HG03175 (cell line): ENCODE measurements at regions not wholly inside any gene's neighbourhood (a gene's known extent, or its start where the extent isn't known, plus 50 kb on each side); places are given as distances from the start of the nearest gene placed in this dataset.
A peak's percentile ranks its signal among the peaks of the same experiment; 100 is the strongest.

Experiments
- ATAC-seq: cut with Tn5 transposase; IDR thresholded peaks from one replicate; pipeline ENCODE4 v1.9.1; 2021; ENCODE audit warnings: mild to moderate bottlenecking, moderate library complexity; ENCODE audit not compliant: unreplicated experiment

DNA sequence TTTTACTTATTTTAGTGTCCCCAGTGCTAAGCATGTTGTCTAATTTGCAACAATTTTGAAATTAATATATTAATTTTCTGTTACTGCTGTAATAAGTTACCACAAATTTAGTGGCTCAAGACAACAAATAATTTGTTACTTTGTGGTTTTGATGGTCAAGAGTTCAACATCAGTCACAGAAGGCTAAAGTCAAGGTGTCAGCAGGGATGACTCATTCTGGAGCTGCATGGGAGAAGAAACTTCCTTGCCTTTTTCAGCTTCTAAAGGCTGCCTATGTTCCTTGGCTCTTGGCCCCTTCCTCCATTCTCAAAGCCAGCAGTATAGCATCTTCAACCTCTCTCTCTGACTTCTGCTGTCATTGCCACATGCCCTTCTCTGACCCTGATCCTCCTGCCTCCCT is 271.8 kb downstream of the HLX start:
- no peak for ATAC-seq

- ATAC-seq: no peak
Measured at GRCh38 chr1:221154932-221155331, 275.7 kb downstream of the HLX start.

GRCh38 chr1:221157026-221157761 is 278.0 kb downstream of the HLX start:
- peak; percentile 97 for ATAC-seq

GRCh38 chr1:221159608-221160007 is 280.4 kb downstream of the HLX start:
- ATAC-seq: no peak

DNA sequence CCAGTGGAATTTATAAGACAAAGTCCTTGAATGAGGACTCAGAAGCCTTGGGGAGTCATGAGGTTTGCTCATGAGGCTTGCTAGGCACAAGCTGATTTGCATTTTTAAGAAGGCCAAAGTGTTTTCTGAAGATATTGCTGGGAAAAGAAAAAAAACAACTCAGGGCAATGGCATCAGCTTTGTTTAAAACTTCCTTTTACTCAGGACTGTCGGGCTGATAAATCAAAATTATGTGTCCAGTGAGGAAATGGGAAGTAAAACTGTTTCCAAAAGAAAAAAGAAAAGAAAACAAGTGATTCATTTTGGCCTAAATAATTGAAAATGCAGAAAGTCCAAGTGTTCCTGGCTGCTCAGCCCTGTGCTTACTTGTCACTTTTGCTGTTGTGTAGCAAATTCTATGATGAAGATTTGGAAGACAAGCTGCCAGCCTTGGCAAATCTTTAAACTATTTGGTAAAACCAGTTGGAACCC is 282.4 kb downstream of the HLX start:
- no peak for ATAC-seq

DNA sequence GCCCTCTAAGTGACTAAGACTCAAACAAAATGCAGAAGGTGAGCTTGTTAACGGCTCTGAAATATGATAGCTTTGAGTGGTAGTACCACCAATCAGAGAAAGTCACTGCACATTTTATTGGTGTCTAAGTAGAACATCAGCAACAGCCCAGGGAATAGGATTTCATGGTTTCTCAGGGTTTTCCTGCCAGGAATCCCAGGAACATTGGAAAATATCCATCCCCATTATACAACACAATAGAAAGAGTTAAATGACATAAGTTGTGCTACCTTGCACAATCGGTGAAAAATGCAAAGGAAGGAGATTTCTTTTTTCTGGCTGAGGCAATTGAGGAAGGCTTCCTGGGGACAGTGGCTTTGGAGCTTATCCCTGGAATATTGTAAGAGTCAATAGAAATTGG is 283.1 kb downstream of the HLX start:
- no peak for ATAC-seq

DNA sequence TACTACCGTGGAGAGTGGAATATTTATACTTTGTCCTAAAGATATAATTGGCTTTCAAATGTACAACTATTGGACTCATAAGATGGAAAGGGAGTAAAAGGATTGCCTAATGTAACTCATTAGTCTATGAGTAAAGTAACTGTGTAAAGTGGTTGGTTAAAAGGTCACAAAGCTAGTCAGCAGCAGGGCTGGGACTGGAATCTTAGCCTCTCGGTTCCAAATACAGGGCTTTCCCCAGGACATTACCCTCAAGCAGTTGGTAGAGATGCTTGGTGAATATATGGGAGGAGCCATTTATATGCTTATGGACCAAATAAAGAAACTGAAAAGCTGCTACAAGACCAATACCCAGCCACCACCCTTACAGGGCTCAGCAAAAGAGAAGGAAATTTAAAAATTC is 283.7 kb downstream of the HLX start:
- no peak for ATAC-seq

- ATAC-seq: no peak
Measured at GRCh38 chr1:221164029-221164428, 284.8 kb downstream of the HLX start.

GRCh38 chr1:221164951-221165838 is 286.0 kb downstream of the HLX start:
- ATAC-seq: no peak

DNA sequence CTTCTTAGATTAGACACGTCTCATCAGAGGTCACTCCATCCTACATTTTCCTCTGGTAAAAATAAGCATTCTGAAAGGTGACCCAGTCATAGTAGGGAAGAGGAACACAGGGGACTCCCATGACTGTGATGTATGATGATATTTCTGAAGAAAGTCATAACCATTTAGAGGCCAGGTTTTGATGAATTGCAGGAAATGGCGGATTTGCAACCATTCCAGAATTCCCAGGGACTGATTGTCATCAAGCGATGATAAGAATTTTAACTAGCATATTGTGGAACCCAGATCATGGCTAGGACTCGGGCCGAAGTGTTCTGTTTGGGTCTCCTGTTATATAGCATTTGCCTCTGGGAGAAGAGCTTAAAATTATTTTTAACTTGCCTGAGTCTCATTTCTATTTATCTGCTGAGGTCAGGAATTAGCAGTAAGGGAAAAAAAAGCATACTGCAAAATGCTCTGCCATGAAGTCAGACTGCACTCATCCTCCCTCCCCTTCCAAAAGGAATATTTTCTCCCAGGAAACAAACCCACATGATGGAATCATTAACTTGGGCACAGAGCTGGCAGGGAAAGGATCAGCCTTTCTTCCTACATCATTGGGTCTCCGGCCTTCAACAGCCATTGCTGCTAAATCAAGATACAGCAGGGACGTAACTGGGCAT is 286.7 kb downstream of the HLX start:
- ATAC-seq: no peak

GRCh38 chr1:221166559-221167318 is 287.5 kb downstream of the HLX start:
- peak; percentile 83 for ATAC-seq

DNA sequence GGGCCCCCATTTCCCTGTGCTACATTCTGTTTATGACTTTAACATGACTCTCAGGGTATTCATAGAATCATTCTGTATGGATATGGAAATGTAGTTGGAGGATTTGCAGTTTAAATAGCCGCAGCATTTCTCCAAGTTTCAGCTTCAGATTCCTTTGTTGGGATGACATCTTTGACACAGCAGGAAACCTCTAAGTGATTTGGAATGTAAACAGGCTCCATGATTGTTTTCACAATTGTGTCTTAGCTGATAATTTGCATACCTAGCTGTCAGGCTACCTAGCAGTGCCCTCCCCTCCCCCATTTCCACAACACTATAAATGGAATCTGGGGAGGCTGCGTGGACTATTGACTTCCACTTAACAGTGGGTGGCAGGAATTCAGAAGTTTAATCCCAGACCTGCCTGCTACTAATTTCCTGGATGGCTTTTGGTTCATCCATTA is 290.2 kb downstream of the HLX start:
- ATAC-seq: no peak

- ATAC-seq: no peak
Measured at GRCh38 chr1:221170171-221170570, 290.9 kb downstream of the HLX start.

- no peak for ATAC-seq
Measured at GRCh38 chr1:221171768-221172167, 292.5 kb downstream of the HLX start.

DNA sequence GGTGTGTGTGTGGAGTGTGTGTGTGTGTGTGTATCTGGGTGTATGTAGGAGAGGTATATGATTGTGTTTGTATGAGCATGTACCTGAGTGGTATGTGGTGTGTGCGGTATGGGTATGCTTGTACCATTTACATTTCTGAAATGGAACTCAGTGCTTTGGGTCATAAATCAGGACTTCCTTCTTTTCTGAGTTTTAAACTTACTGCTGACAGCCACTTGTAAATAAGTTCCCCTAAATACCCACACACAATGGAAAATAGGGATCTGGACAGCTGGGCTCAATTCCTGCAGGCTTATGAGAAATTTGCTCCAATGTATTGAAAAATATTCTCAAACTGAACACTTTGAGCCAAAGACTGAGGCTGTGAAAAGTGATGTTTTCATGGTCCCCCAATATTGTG is 293.6 kb downstream of the HLX start:
- ATAC-seq: no peak

DNA sequence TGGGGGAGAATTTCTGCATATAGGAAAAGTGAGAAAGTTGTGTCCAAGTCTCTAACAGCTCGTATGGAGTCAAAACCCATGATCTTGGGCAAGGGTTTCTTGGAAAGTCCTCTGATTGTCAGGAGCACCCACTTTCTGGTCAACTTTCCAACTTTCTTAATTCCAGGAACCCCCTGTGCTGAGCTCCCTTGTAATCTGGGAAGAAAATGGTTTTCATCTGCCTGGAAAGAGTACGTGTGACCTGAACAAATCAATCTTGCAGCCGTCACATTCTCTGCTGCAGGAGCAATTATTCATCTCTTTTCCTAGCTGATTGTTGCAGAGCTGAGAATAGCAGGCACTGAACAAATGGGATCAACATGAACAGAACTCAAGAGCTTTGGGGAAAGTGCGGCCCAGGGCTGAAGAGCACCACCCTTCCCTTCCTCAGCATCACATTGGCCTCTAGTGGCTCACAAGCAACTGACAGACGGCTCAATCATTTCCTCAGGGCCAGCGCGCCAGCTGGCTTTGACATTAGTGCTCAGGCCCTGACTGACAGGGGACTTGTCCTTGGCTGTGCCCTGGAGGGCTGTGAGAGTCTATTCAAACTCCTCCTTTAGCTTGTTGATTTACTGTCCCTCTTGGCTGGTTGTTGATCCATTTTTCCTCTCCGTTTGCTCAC is 295.2 kb downstream of the HLX start:
- ATAC-seq: no peak

DNA sequence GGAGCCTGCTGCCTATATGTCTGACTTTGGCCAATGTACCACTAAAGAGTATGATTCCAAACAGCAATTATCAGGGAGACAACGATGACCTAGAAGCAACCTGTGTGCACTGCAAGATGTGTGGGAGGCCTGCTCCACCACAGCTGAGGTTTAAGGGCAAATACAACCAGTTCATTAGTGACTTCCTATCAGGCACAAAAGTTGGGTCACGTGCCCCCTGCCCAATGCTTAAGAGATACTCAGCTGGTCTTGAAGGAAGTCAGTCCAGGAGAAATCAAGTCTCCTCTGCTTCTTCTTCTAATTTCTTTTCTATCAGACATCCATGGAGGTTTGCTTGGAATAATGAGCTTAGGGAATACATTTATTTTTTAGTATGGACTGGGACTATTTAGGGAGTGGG is 296.0 kb downstream of the HLX start:
- ATAC-seq: no peak

GRCh38 chr1:221180704-221181368 is 301.6 kb downstream of the HLX start:
- no peak for ATAC-seq

DNA sequence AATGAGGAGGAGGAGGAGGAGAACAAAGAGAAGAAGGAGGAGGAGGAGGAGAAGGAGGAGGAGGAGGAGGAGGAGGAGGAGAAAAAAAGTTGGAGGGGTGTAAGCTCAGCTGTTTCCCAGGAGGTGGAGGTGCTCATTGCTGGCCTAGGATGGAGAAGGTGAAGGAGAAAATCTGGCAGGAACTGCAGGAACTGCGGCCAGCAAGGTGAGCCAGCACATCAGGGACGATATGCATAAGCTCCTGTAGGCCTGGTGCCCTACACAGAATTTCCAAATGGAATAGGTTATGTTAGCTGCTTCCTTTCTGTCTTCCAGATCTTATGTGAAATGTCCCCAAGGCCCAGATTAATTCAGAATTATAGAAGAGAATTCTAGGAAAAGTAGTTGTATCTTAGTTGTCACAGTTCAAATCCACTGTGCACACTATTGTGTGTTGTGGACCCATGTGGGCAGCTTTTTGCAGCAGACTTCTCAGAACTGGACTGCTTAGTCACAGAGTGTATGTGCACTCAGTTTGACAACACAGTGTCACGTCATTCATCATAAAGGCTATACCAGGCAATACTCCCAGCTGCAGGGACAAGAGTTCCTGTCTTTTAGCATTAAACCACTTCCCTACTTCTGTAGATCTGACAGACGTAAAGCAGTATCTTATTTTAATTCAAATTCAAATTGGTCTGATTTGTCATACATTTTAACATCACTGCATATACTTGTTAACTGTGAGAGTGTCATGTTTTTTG is 303.7 kb downstream of the HLX start:
- ATAC-seq: no peak
